ENCODE measurements at regions not wholly inside any gene's neighbourhood (a gene's known extent, or its start where the extent isn't known, plus 50 kb on each side); places are given as distances from the start of the nearest gene placed in this dataset.

DNA sequence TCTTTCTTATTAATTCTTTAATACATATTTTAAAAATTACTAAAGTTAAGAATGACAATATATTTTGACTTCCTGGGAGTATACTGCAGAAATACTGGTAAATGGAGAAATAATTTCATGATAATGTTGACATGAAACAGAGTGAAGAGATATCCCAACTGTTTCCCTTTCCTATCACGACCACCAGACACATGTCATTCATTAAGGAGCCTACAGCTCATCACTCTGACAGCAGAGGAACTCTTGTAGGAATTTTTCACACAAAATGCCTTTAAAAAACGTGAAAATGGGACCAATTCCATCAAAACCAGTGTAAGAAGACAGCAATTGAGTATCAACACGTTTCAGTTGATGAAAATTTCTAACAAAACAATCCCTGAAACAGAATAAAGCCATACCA, 172.9 kb upstream of the CPHXL start:
- TF ChIP-seq, protein P1, sequence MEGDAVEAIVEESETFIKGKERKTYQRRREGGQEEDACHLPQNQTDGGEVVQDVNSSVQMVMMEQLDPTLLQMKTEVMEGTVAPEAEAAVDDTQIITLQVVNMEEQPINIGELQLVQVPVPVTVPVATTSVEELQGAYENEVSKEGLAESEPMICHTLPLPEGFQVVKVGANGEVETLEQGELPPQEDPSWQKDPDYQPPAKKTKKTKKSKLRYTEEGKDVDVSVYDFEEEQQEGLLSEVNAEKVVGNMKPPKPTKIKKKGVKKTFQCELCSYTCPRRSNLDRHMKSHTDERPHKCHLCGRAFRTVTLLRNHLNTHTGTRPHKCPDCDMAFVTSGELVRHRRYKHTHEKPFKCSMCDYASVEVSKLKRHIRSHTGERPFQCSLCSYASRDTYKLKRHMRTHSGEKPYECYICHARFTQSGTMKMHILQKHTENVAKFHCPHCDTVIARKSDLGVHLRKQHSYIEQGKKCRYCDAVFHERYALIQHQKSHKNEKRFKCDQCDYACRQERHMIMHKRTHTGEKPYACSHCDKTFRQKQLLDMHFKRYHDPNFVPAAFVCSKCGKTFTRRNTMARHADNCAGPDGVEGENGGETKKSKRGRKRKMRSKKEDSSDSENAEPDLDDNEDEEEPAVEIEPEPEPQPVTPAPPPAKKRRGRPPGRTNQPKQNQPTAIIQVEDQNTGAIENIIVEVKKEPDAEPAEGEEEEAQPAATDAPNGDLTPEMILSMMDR (IDR thresholded peaks at IDR 0.05; ENCODE audit: low read depth, low read length): no peak
- no peak overlapping the region for H3K4me3 ChIP-seq (replicated peaks in 1 of 2; ENCODE audit: low read depth in 2 of 2, low read length in 2 of 2)
- no peak for DNase-seq (ENCODE audit: low read depth in 2 of 2)

DNA sequence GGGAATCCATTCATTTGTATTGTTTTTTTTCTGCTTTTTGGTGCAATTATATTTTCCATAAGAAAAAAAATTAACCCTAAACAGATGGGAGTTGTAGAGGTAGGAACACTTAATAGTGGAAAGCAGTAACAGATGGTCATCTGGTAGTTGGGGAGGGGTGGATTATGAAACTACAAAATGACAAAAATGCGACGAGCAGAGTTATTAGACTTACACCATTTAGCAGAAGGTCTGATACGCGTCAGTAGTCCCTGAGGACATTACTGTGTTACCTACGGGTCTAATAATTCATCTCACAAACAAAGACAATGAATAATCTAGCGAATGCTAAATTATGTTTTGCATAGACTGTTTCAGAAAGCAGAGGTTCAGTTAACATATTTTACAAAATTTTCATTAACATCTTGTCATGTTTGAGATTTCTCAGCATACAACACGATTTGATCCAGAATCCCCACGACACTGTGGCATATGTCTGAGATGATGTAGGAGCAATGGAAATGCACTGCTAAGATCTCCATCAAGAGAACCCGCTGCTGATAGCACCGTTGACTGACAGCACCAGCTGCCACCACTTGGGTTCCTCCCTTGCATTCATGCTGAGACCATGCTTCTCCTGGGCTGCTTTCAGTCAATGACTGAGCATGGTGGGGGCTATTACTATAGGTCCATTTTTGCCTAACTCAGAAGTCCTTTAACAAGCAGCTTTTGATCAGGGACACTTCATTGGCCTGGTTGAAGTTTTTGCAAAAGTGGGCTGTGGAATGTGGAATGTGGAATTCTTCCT, 182.2 kb upstream of the CPHXL start:
- H3K4me3 ChIP-seq (replicated peaks in 1 of 2; ENCODE audit: low read depth in 2 of 2, low read length in 2 of 2): no peak overlapping the region
- TF ChIP-seq, protein P1 (IDR thresholded peaks at IDR 0.05; ENCODE audit: low read depth, low read length): no peak
- no peak for DNase-seq (ENCODE audit: low read depth in 2 of 2)

DNA sequence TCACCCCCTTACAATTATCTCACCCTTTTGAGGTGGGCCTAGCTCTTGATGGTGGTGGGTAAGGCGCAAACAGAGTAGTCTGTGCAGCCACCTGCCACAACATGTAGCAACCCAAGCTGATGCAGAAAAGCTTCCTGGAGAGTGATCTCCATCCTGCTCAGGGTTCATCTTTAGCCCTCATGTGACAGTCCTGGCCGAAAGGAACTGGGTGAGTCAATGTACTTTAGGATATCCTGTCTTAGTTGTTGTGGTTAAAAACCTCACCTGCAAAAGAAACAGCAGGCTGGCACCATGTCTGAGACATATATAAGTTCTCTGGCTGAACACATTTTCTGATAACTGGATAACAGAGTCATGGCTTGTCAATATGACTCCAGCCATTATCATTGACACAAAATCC, 183.5 kb upstream of the CPHXL start:
- H3K4me3 ChIP-seq (replicated peaks in 1 of 2; ENCODE audit: low read depth in 2 of 2, low read length in 2 of 2): no peak overlapping the region
- DNase-seq (ENCODE audit: low read depth in 2 of 2): no peak
- TF ChIP-seq, protein P1 (IDR thresholded peaks at IDR 0.05; ENCODE audit: low read depth, low read length): no peak

DNA sequence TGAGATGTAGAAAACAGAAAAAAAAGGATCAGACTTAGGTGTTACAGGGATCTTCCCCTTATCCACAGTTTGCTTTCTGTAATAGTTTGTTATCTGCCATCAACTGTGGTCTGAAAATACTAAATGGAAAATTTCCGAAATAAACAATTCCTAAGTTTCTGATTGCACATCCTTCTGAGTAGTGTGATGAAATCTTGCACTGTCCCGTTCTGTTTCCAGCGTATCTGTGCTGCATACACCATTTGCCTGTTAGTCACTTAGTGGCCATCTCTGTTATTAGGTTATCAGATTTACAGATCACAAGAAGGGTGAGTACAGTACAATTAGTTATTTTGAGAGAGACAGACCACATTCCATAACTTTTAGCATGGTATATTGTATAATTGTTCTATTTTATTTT, 185.6 kb upstream of the CPHXL start:
- TF ChIP-seq, protein P1 (IDR thresholded peaks at IDR 0.05; ENCODE audit: low read depth, low read length): no peak
- no peak for DNase-seq (ENCODE audit: low read depth in 2 of 2)
- no peak overlapping the region for H3K4me3 ChIP-seq (replicated peaks in 1 of 2; ENCODE audit: low read depth in 2 of 2, low read length in 2 of 2)

DNA sequence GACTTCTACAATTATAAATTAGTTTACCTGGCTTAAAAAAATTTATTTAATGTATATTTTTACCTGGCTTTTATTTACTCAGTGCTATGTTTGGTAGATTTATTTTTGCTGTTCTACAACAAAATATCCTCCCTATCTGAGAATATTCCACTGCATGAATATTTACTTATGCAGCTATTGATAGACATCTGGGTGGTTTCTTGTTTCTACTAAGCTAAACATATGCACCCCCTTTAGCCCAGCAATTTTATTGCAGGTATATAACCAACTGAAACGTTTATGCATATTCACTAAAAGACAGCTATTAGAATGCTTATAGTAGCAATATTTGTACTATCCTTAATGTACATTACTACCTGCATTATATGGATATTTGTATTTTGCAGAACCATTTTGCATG, 187.7 kb upstream of the CPHXL start:
- TF ChIP-seq, protein P1 (IDR thresholded peaks at IDR 0.05; ENCODE audit: low read depth, low read length): no peak
- H3K4me3 ChIP-seq (replicated peaks in 1 of 2; ENCODE audit: low read depth in 2 of 2, low read length in 2 of 2): no peak overlapping the region
- no peak for DNase-seq (ENCODE audit: low read depth in 2 of 2)

DNA sequence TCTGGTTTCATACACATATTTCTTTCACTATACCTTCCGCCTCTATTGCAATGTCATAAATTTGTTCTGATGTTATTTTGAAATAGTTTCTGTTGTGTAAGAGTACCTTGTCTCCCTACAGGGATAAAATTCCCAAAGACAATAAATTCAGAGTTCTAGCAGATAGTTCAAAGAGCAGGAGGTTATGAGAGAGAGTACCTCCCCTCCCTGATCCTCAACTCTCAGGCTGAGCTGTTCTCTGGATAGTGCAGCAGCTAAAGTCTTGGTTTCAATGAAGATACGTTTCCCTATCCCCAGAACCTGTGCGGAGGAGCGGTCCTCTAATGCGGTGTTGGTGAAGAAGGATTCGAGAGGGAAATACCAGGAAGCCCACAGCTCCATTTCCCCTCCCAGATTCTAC, 190.2 kb upstream of the CPHXL start:
- no peak overlapping the region for H3K4me3 ChIP-seq (replicated peaks in 1 of 2; ENCODE audit: low read depth in 2 of 2, low read length in 2 of 2)
- TF ChIP-seq, protein P1 (IDR thresholded peaks at IDR 0.05; ENCODE audit: low read depth, low read length): no peak
- DNase-seq (ENCODE audit: low read depth in 2 of 2): no peak

DNA sequence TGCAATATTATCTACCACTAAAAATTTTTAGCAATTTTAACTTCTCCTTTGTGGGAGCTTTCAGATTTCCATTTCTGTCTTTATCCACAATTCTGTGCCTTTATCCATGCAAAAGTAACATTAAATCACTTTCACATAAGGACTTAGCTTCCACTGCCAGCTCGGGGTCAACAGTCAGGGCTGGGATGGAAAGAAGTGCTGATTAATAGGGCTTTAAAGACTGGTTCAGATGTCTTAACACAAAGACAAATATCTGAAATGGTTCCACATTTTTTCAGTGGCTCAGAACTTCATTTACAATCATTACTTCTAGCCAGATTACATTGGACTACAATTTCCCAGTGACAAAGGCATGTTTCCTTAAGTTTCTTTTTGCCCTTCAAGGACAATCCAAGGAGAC, 191.8 kb upstream of the CPHXL start:
- TF ChIP-seq, protein P1 (IDR thresholded peaks at IDR 0.05; ENCODE audit: low read depth, low read length): no peak
- DNase-seq (ENCODE audit: low read depth in 2 of 2): no peak
- H3K4me3 ChIP-seq (replicated peaks in 1 of 2; ENCODE audit: low read depth in 2 of 2, low read length in 2 of 2): no peak overlapping the region
